Endothelial cell of umbilical vein (primary cell): ENCODE measurements at regions not wholly inside any gene's neighbourhood (a gene's known extent, or its start where the extent isn't known, plus 50 kb on each side); places are given as distances from the start of the nearest gene placed in this dataset.

Experiments
- BruUV-seq: library from RNA; stranded (reverse); fragments of 400-500 nt; replicated peaks from 2 replicates; lab custom pipeline; 2021; lab: Mats Ljungman, UMichigan
- CTCF ChIA-PET: fragments of 300-600, 350-600 bp; sonication (Branson Sonifier 250); formaldehyde crosslinking; loops from one replicate; lab custom pipeline; 2021; ENCODE audit warnings: antibody characterized with exemption, inconsistent platforms; lab: Charles Lee
- POLR2A ChIA-PET: fragments of 300-600, 350-600 bp; sonication (Branson Sonifier 250); formaldehyde crosslinking; loops from one replicate; lab custom pipeline; 2021; ENCODE audit warnings: antibody characterized with exemption, inconsistent platforms; lab: Charles Lee
- DNase-seq: peaks from one replicate; pipeline ENCODE4 v3.0.0-alpha.2; 2011; ENCODE audit warnings: low read depth, low spot score
- FAIRE-seq: peaks from 2 replicates; lab custom pipeline; 2011; peaks lifted over from hg19 to GRCh38; lab: Jason Lieb, UNC
- H2AFZ ChIP-seq: 2 replicates; pipeline ENCODE4 v1.6.0; 2012; ENCODE audit warnings: low read depth, low read length, control low read depth, inconsistent platforms
- H3K27ac ChIP-seq: 2 replicates; pipeline ENCODE4 v1.5.1; 2011; ENCODE audit warnings: low read depth, mild to moderate bottlenecking, control low read depth, low read length, moderate library complexity; ENCODE audit not compliant: insufficient read depth
- H3K27me3 ChIP-seq, 2 experiments: 2 replicates each; pipeline versions ENCODE4 v1.6.0 to v1.6.1; 2011; ENCODE audit warnings: low read length in 2 of 2, mixed read lengths in 1 of 2; ENCODE audit not compliant: control insufficient read depth in 2 of 2, insufficient read depth in 2 of 2
- H3K36me3 ChIP-seq, 2 experiments: 2 replicates in 1 of 2; 3 replicates in 1 of 2; pipeline ENCODE4 v1.5.1; 2011; ENCODE audit warnings: low read length in 2 of 2, mild to moderate bottlenecking in 1 of 2, moderate library complexity in 1 of 2; ENCODE audit not compliant: control insufficient read depth in 2 of 2, insufficient read depth in 2 of 2; ENCODE audit errors: extremely low read depth in 1 of 2
- H3K4me1 ChIP-seq: 3 replicates; pipeline ENCODE4 v1.5.1; 2011; ENCODE audit warnings: mild to moderate bottlenecking, low read length; ENCODE audit not compliant: control insufficient read depth, insufficient read depth; ENCODE audit errors: extremely low read depth
- H3K4me2 ChIP-seq: 2 replicates; pipeline ENCODE4 v1.6.1; 2011; ENCODE audit warnings: low read length, control low read depth, mixed read lengths; ENCODE audit not compliant: insufficient read depth
- H3K4me3 ChIP-seq, 3 experiments: fragments of 200-600 bp in 1 of 3; sonication (generic), shearing (Covaris generic) in 1 of 3; replicated peaks in 1 of 3; 2 replicates each; pipeline ENCODE4 v1.5.1; 2011 to 2016; ENCODE audit warnings: control low read depth in 3 of 3, low read length in 3 of 3, mild to moderate bottlenecking in 2 of 3, inconsistent platforms in 1 of 3, low read depth in 1 of 3, moderate library complexity in 1 of 3; ENCODE audit not compliant: insufficient read depth in 1 of 3
- H3K79me2 ChIP-seq: 2 replicates; pipeline ENCODE4 v1.6.0; 2012; ENCODE audit warnings: low read length, inconsistent platforms; ENCODE audit not compliant: control insufficient read depth, insufficient read depth
- H3K9ac ChIP-seq: replicated peaks from 2 replicates; pipeline ENCODE3; 2011; ENCODE audit warnings: low read length, control low read depth; ENCODE audit not compliant: insufficient read depth; ENCODE audit errors: extremely low read depth
- H3K9me1 ChIP-seq: replicated peaks from 3 replicates; pipeline ENCODE4 v1.6.0; 2011; ENCODE audit warnings: mild to moderate bottlenecking, low read length; ENCODE audit not compliant: control insufficient read depth, insufficient read depth; ENCODE audit errors: extremely low read depth
- H3K9me3 ChIP-seq: replicated peaks from 2 replicates; pipeline ENCODE4 v1.5.1; 2012; ENCODE audit warnings: low read length, inconsistent platforms; ENCODE audit not compliant: control insufficient read depth, insufficient read depth
- H4K20me1 ChIP-seq: replicated peaks from 2 replicates; pipeline ENCODE3; 2011; ENCODE audit warnings: mild to moderate bottlenecking, low read length; ENCODE audit not compliant: control insufficient read depth, insufficient read depth; ENCODE audit errors: extremely low read depth
- EZH2 ChIP-seq: IDR thresholded peaks from 2 replicates; pipeline ENCODE4 v1.6.1; 2012; ENCODE audit warnings: borderline replicate concordance, low read depth, mild to moderate bottlenecking, moderate library complexity, low read length, inconsistent platforms; ENCODE audit not compliant: severe bottlenecking
- FOS ChIP-seq: IDR thresholded peaks from 2 replicates; pipeline ENCODE4 v1.6.1; 2011; ENCODE audit warnings: mild to moderate bottlenecking, low read length, moderate library complexity, borderline replicate concordance; ENCODE audit not compliant: insufficient read depth
- GATA2 ChIP-seq: IDR thresholded peaks from 2 replicates; pipeline ENCODE4 v1.7.0; 2011; ENCODE audit warnings: low read depth, mild to moderate bottlenecking, moderate library complexity, mixed read lengths, low read length; ENCODE audit not compliant: insufficient read length, insufficient read depth
- JUN ChIP-seq: IDR thresholded peaks from 2 replicates; pipeline ENCODE4 v1.6.1; 2011; ENCODE audit warnings: borderline replicate concordance, low read depth; ENCODE audit not compliant: insufficient read length, insufficient read depth
- MYC ChIP-seq: IDR thresholded peaks from one replicate; pipeline ENCODE4 v1.6.1; 2011; ENCODE audit warnings: mild to moderate bottlenecking, low read depth, low read length
- POLR2A ChIP-seq: IDR thresholded peaks from 2 replicates; pipeline ENCODE4 v1.6.1; 2012; ENCODE audit warnings: low read depth, mild to moderate bottlenecking, control low read depth, low read length
- POLR2AphosphoS5 ChIP-seq: IDR thresholded peaks from 2 replicates; pipeline ENCODE4 v1.6.1; 2012; ENCODE audit warnings: low read depth, mild to moderate bottlenecking, control low read depth, low read length, moderate library complexity; ENCODE audit not compliant: insufficient read depth
- dilution Hi-C: fragments of 300-500 bp; cut with MboI; formaldehyde crosslinking; loops from one replicate; pipeline ENCODE4 v1.15.0; 2019; ENCODE audit warnings: low sequenced_read_pairs; ENCODE audit not compliant: extremely low pct_ligation_motif_present
- intact Hi-C: fragments of 100-400 bp; cut with micrococcal nuclease; formaldehyde crosslinking; loops from one replicate; pipeline ENCODE4 v1.10.0; 2022
- TF ChIP-seq, protein P1 (sequence below): IDR thresholded peaks from 2 replicates; pipeline ENCODE4 v1.6.1; 2011; ENCODE audit not compliant: insufficient read depth, insufficient read length
- TF ChIP-seq, protein P2 (sequence below), 2 donors: IDR thresholded peaks; 1 replicate in 1 of 2; 2 replicates in 1 of 2; pipeline ENCODE4 v1.5.1; 2011; ENCODE audit warnings: low read length in 2 of 2, mild to moderate bottlenecking in 2 of 2, moderate library complexity in 2 of 2, control low read depth in 1 of 2, inconsistent platforms in 1 of 2, low read depth in 1 of 2; ENCODE audit not compliant: insufficient read depth in 1 of 2; ENCODE audit errors: extremely low read depth in 1 of 2

DNA sequence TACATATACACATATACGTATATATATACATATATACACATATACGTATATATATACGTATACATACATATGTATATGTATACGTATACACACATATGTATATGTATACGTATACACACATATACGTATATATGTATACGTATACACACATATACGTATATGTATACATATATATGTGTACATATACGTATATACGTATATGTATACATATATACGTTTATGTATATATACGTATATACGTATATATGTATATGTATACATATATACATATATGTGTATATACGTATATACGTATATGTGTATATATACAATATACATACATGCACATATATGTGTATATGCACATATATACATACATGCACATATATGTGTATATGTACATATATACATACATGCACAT is 396.2 kb upstream of the DUSP10 start:
- CTCF ChIA-PET: no interaction called here
- Histone ChIP-seq H3K27me3 (no peaks in the 10 kb centered on the region), H3K4me2 (no peak overlapping the region), H3K27ac (no peak overlapping the region), H3K9me3 (no peaks in the 10 kb centered on the region), H3K4me1 (no peaks in the 10 kb centered on the region), H3K36me3 (no peaks in the 10 kb centered on the region), H3K9ac (no peak overlapping the region), H4K20me1 (no peaks in the 10 kb centered on the region), H2AFZ (no peak overlapping the region), H3K79me2 (no peaks in the 10 kb centered on the region), H3K4me3 (no peak overlapping the region), H3K9me1 (no peaks in the 10 kb centered on the region)
- POLR2A ChIA-PET: no interaction called here
- FAIRE-seq (no peak), DNase-seq (no peak)
- TF ChIP-seq, protein P1, sequence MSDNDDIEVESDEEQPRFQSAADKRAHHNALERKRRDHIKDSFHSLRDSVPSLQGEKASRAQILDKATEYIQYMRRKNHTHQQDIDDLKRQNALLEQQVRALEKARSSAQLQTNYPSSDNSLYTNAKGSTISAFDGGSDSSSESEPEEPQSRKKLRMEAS: no peak
- TF ChIP-seq POLR2AphosphoS5: no peak
- no peak for TF ChIP-seq MYC
- no peak for TF ChIP-seq FOS
- no peak for TF ChIP-seq GATA2
- no peak for TF ChIP-seq POLR2A
- TF ChIP-seq, protein P2, sequence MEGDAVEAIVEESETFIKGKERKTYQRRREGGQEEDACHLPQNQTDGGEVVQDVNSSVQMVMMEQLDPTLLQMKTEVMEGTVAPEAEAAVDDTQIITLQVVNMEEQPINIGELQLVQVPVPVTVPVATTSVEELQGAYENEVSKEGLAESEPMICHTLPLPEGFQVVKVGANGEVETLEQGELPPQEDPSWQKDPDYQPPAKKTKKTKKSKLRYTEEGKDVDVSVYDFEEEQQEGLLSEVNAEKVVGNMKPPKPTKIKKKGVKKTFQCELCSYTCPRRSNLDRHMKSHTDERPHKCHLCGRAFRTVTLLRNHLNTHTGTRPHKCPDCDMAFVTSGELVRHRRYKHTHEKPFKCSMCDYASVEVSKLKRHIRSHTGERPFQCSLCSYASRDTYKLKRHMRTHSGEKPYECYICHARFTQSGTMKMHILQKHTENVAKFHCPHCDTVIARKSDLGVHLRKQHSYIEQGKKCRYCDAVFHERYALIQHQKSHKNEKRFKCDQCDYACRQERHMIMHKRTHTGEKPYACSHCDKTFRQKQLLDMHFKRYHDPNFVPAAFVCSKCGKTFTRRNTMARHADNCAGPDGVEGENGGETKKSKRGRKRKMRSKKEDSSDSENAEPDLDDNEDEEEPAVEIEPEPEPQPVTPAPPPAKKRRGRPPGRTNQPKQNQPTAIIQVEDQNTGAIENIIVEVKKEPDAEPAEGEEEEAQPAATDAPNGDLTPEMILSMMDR (IDR thresholded peaks at IDR 0.05; ENCODE audit: extremely low read depth in 1 of 2, insufficient read depth in 1 of 2, low read depth in 1 of 2, low read length in 2 of 2): no peak
- TF ChIP-seq EZH2: no peak
- no peak for TF ChIP-seq JUN
- dilution Hi-C loops: no loop called here
- intact Hi-C loops: no loop called here
- BruUV-seq: no TSS peak
